Cardiac muscle cell (in vitro differentiated cells and primary cell): ENCODE measurements at regions not wholly inside any gene's neighbourhood (a gene's known extent, or its start where the extent isn't known, plus 50 kb on each side); places are given as distances from the start of the nearest gene placed in this dataset.

Experiments used
- DNase-seq, 2 donors: peaks; one replicate each; pipeline versions ENCODE4 v3.0.0 to v3.0.0-alpha.2; 2010 to 2017; ENCODE audit warnings: low read depth in 1 of 2, low spot score in 1 of 2
- H3K27ac ChIP-seq: fragments of 200-600 bp; sonication (generic); 2 replicates; pipeline ENCODE4 v1.5.1; 2016
- H3K27me3 ChIP-seq: fragments of 200-600 bp; sonication (generic); 2 replicates; pipeline ENCODE4 v1.6.0; 2016; ENCODE audit warnings: control low read depth
- H3K36me3 ChIP-seq: fragments of 200-600 bp; sonication (generic); 2 replicates; pipeline ENCODE4 v1.5.1; 2016; ENCODE audit warnings: control low read depth
- H3K4me1 ChIP-seq: fragments of 200-600 bp; sonication (generic); 2 replicates; pipeline ENCODE4 v1.8.1; 2017; ENCODE audit warnings: low read depth, mild to moderate bottlenecking, mixed run types
- H3K4me3 ChIP-seq: fragments of 200-600 bp; sonication (generic); 2 replicates; pipeline ENCODE4 v1.5.1; 2016; ENCODE audit warnings: mild to moderate bottlenecking
- H3K9me3 ChIP-seq: fragments of 200-600 bp; sonication (generic); 2 replicates; pipeline ENCODE4 v1.5.1; 2017; ENCODE audit warnings: low read depth, mild to moderate bottlenecking, control low read depth
- CTCF ChIP-seq: IDR thresholded peaks from 2 replicates; pipeline ENCODE4 v1.5.1; 2012; ENCODE audit warnings: low read depth, mild to moderate bottlenecking, low read length

DNA sequence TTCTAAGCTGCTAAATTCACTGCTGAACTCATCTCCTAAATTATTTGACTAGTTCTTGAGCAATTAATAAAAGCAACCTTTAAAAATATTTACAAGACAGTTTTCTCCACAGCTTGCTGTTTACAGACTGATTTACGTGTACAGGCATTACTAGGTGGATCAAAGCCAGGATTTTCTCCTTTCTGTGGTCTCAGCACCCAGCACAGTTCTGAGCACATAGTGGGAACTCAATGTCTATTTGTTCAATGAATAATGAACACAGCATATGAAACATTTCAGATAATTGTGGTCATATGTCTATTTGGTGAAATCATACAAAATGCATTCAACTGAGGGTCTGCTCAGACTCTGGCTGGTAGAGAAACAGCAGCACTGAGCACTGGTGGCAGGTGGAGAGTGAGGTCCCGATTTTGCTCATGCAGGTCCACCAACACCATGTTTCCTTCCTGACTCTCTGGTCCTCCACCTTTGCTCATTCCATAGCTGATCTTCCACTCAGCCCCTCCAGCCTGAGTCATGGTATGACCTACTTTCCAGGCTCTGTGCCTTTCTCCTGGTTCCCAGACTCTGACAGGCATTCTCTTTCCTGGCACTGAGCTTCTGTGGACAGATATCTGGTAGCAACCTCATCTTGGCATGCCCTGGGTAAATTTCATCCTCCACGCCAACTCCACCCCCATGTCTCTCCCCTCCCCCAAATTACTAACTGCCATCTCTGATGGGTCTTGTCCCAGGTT lies 311.3 kb downstream of the TGFB2 start:
- no peaks in the 10 kb centered on the region for H3K36me3 ChIP-seq
- no peak overlapping the region for H3K27ac ChIP-seq
- DNase-seq, result no peak
- no peaks in the 10 kb centered on the region for H3K9me3 ChIP-seq
- peaks cover 19% of the 10 kb centered on the region for H3K4me1 ChIP-seq
- H3K4me3 ChIP-seq, result no peak overlapping the region
- TF ChIP-seq CTCF, result no peak
- H3K27me3 ChIP-seq, result no peaks in the 10 kb centered on the region

GRCh38 chr1:218658269-218658668 lies 313.1 kb downstream of the TGFB2 start:
- Histone ChIP-seq H3K27me3 (no peaks in the 10 kb centered on the region), H3K4me3 (no peak overlapping the region), H3K27ac (no peak overlapping the region), H3K9me3 (no peaks in the 10 kb centered on the region), H3K36me3 (no peaks in the 10 kb centered on the region), H3K4me1 (peaks cover 19% of the 10 kb centered on the region)
- DNase-seq, result no peak
- no peak for TF ChIP-seq CTCF

GRCh38 chr1:218658899-218659298 lies 313.8 kb downstream of the TGFB2 start:
- H3K36me3 ChIP-seq, result no peaks in the 10 kb centered on the region
- H3K4me1 ChIP-seq, result peaks cover 19% of the 10 kb centered on the region
- no peaks in the 10 kb centered on the region for H3K9me3 ChIP-seq
- no peak for TF ChIP-seq CTCF
- no peaks in the 10 kb centered on the region for H3K27me3 ChIP-seq
- DNase-seq, result peak in 1 of 2 donors; percentile 48
- no peak overlapping the region for H3K27ac ChIP-seq
- no peak overlapping the region for H3K4me3 ChIP-seq

DNA sequence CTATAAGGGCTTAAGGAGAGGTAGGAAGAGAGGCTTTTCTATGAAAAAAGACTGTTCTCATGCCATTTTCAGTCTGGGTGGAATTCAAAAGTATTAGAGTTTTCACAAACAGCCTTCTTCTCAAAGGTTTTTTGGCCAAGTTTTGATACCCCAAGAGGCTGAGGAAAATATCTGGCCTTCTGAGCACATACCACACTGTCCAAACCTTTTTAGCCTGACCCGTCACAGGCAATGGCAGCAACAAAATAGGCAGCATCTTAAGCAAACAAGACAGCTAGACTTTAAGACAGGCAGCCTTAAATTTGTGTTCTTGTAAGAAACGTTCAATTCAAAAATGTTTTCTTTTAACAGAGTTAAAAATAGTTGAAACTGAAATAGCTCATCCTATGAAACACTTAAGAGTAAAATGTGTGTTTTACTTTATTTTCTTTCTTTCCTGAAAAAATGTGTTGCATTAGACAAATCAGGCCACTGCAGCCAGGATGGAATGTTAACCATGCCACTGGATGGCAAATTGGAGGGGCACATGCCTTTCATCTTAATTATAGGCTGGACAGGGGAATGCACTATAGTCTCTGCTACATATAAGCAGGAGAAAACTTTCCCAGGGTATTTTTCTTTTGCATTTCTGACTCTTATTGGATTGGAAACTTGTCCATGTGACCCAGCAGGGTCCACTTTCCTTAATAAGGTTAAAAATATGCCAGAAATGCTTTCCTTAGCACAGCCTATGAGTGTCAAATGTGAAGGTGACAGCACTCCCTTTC lies 315.0 kb downstream of the TGFB2 start:
- no peak for TF ChIP-seq CTCF
- H3K4me1 ChIP-seq, result peaks cover 19% of the 10 kb centered on the region
- H3K36me3 ChIP-seq, result no peaks in the 10 kb centered on the region
- no peak overlapping the region for H3K4me3 ChIP-seq
- H3K27me3 ChIP-seq, result no peaks in the 10 kb centered on the region
- peak overlapping the region; percentile 87 for H3K27ac ChIP-seq
- peak in 1 of 2 donors; percentile 54 for DNase-seq
- H3K9me3 ChIP-seq, result no peaks in the 10 kb centered on the region

DNA sequence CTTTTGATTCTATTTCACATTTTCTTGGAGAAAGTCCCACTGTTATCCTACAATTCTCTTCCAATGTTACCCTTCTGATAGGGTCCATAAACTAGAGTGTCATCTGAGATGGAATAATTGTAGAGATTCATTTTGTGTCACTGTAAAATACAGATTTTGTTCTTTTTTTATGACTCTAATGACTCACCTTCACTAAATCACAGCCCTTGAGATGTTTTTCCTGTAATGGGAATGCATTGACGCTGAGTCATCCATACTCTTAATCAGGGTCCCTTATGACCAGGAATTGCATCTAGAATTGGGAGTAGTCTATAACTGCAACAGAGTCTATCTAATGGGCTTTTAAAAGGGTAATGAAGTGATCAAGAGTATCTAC lies 315.5 kb downstream of the TGFB2 start:
- H3K36me3 ChIP-seq, result no peaks in the 10 kb centered on the region
- TF ChIP-seq CTCF, result no peak
- H3K4me1 ChIP-seq, result peaks cover 19% of the 10 kb centered on the region
- H3K27me3 ChIP-seq, result no peaks in the 10 kb centered on the region
- no peak overlapping the region for H3K4me3 ChIP-seq
- no peaks in the 10 kb centered on the region for H3K9me3 ChIP-seq
- peak overlapping the region; percentile 87 for H3K27ac ChIP-seq
- DNase-seq, result peak in 1 of 2 donors; percentile 64
